ENCODE measurements at regions not wholly inside any gene's neighbourhood (a gene's known extent, or its start where the extent isn't known, plus 50 kb on each side); places are given as distances from the start of the nearest gene placed in this dataset.

DNA sequence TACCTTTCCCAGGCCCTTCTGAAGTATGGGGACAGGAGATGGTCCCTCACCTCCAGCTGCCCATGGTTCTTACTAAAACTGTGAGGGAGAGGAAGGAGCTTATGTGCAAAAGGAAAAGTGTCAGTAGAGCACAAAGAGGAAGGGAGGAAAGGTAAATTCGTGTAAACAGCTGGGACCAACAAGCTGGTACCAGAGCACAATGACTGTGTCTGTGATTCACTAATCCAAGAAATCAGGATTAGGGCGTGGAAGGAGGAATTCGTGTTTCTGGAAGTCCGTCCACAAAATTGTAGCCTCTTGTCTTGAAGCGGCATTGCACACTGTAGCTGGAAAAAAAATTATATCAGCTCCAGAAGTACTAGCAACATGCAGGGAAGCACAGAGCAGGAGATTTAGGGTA lies 129.0 kb upstream of the RREB1 start:
- no peak for TF ChIP-seq POLR2A (IDR thresholded peaks at IDR 0.05; ENCODE audit: low read length)
- TF ChIP-seq GATA1 (IDR thresholded peaks at IDR 0.05; ENCODE audit: low read depth, low read length): no peak
